Gastrocnemius medialis (tissue), 4 donors: ENCODE measurements at regions not wholly inside any gene's neighbourhood (a gene's known extent, or its start where the extent isn't known, plus 50 kb on each side); places are given as distances from the start of the nearest gene placed in this dataset.

Source experiments
- POLR2A ChIP-seq, 2 donors: fragments of 450-650 bp; IDR thresholded peaks; one replicate each; pipeline ENCODE4 v1.6.1; 2017; ENCODE audit warnings: antibody characterized with exemption in 2 of 2, mild to moderate bottlenecking in 2 of 2, moderate library complexity in 2 of 2
- TF ChIP-seq, protein P1 (sequence below), 5 experiments: fragments of 450-650 bp in 3 of 5; fragments of 200-600 bp in 2 of 5; sonication (generic) in 2 of 5; IDR thresholded peaks in 4 of 5; conservative IDR thresholded peaks in 1 of 5; 1 replicate in 4 of 5; 2 replicates in 1 of 5; pipeline ENCODE4 v1.5.1; 2016 to 2019; ENCODE audit warnings: antibody characterized with exemption in 5 of 5, mild to moderate bottlenecking in 3 of 5, moderate library complexity in 3 of 5

DNA sequence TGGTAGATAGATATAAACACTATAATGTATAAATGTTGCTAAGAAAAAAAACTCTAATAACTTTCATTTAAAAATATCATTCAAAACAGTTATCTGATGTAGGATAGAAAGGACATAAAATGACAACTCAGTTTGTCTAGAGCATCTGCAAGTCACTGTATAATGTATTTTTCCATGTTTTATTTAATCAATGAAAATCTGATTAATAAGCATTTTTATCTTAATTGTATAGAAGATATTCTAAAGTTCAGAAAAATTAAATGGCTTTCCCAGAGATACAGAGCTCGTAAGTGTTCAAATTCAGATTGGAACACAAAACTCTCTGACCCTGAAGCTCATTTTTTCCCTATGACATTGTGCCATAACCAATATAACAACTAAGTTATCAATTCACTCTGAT, 295.9 kb upstream of the DCN start:
- TF ChIP-seq, protein P1, sequence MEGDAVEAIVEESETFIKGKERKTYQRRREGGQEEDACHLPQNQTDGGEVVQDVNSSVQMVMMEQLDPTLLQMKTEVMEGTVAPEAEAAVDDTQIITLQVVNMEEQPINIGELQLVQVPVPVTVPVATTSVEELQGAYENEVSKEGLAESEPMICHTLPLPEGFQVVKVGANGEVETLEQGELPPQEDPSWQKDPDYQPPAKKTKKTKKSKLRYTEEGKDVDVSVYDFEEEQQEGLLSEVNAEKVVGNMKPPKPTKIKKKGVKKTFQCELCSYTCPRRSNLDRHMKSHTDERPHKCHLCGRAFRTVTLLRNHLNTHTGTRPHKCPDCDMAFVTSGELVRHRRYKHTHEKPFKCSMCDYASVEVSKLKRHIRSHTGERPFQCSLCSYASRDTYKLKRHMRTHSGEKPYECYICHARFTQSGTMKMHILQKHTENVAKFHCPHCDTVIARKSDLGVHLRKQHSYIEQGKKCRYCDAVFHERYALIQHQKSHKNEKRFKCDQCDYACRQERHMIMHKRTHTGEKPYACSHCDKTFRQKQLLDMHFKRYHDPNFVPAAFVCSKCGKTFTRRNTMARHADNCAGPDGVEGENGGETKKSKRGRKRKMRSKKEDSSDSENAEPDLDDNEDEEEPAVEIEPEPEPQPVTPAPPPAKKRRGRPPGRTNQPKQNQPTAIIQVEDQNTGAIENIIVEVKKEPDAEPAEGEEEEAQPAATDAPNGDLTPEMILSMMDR (IDR thresholded peaks at IDR 0.05 in 4 of 5, conservative IDR thresholded peaks at IDR 0.05 in 1 of 5), result no peak
- no peak for TF ChIP-seq POLR2A (IDR thresholded peaks at IDR 0.05)
